Neural progenitor cell (in vitro differentiated cells): ENCODE measurements at regions not wholly inside any gene's neighbourhood (a gene's known extent, or its start where the extent isn't known, plus 50 kb on each side); places are given as distances from the start of the nearest gene placed in this dataset.
A peak's percentile ranks its signal among the peaks of the same experiment; 100 is the strongest.

Experiments used
- DNase-seq: peaks from one replicate; pipeline ENCODE4 v3.0.0-alpha.2; 2016; ENCODE audit warnings: low spot score
- H2AFZ ChIP-seq: fragments of 200-600 bp; sonication (generic); replicated peaks from 2 replicates; pipeline ENCODE4 v1.6.1; 2016; ENCODE audit warnings: antibody characterized with exemption
- H3F3A ChIP-seq: fragments of 200-600 bp; sonication (generic); 2 replicates; pipeline ENCODE4 v1.6.1; 2016; ENCODE audit warnings: antibody characterized with exemption, low read depth
- H3K27ac ChIP-seq: fragments of 200-600 bp; sonication (generic); 2 replicates; pipeline ENCODE4 v1.5.1; 2016; ENCODE audit warnings: mild to moderate bottlenecking
- H3K27me3 ChIP-seq: fragments of 200-600 bp; sonication (generic); 2 replicates; pipeline ENCODE4 v1.6.1; 2016; ENCODE audit warnings: mild to moderate bottlenecking, moderate library complexity
- H3K36me3 ChIP-seq: fragments of 200-600 bp; sonication (generic); 2 replicates; pipeline ENCODE4 v1.5.1; 2016
- H3K4me1 ChIP-seq: fragments of 200-600 bp; sonication (generic); 2 replicates; pipeline ENCODE4 v1.6.1; 2016; ENCODE audit warnings: mixed run types
- H3K4me2 ChIP-seq: fragments of 200-600 bp; sonication (generic); 2 replicates; pipeline ENCODE4 v1.6.1; 2016
- H3K4me3 ChIP-seq: fragments of 200-600 bp; sonication (generic); 2 replicates; pipeline ENCODE4 v1.5.1; 2016
- H3K79me2 ChIP-seq: fragments of 200-600 bp; sonication (generic); 2 replicates; pipeline ENCODE4 v1.6.1; 2016; ENCODE audit warnings: low read depth
- H3K9ac ChIP-seq: fragments of 200-600 bp; sonication (generic); 2 replicates; pipeline ENCODE4 v1.6.1; 2016
- H3K9me3 ChIP-seq: fragments of 200-600 bp; sonication (generic); 2 replicates; pipeline ENCODE4 v1.5.1; 2016; ENCODE audit warnings: low read depth
- H4K20me1 ChIP-seq: fragments of 200-600 bp; sonication (generic); 2 replicates; pipeline ENCODE4 v1.6.1; 2016; ENCODE audit warnings: low read depth
- H3K27ac Mint-ChIP-seq: 3 replicates; pipeline ENCODE4 v1.8.0; 2021; ENCODE audit warnings: mixed read lengths
- H3K27me3 Mint-ChIP-seq: 2 replicates; pipeline ENCODE4 v1.8.0; 2022; ENCODE audit warnings: low read depth, mild to moderate bottlenecking, inconsistent platforms, moderate library complexity, mixed read lengths; ENCODE audit not compliant: insufficient read depth
- H3K36me3 Mint-ChIP-seq: 3 replicates; pipeline ENCODE4 v1.8.0; 2021; ENCODE audit warnings: mixed read lengths
- H3K4me1 Mint-ChIP-seq: 3 replicates; pipeline ENCODE4 v1.8.0; 2021; ENCODE audit warnings: mixed read lengths
- H3K4me3 Mint-ChIP-seq: 3 replicates; pipeline ENCODE4 v1.8.0; 2021; ENCODE audit warnings: mild to moderate bottlenecking, moderate library complexity, mixed read lengths
- H3K9me3 Mint-ChIP-seq: 3 replicates; pipeline ENCODE4 v1.8.0; 2020; ENCODE audit warnings: mixed read lengths
- EZH2 ChIP-seq: fragments of 200-600 bp; sonication (generic); IDR thresholded peaks from 2 replicates; pipeline ENCODE4 v1.6.1; 2017; ENCODE audit warnings: antibody characterized with exemption, mild to moderate bottlenecking, moderate library complexity
- EZH2phosphoT487 ChIP-seq: fragments of 200-600 bp; sonication (generic); IDR thresholded peaks from 2 replicates; pipeline ENCODE4 v1.6.1; 2017; ENCODE audit warnings: antibody characterized with exemption
- TF ChIP-seq, protein P1 (sequence below): fragments of 200-600 bp; sonication (generic); IDR thresholded peaks from 2 replicates; pipeline ENCODE4 v1.5.1; 2017; ENCODE audit warnings: antibody characterized with exemption, mild to moderate bottlenecking

DNA sequence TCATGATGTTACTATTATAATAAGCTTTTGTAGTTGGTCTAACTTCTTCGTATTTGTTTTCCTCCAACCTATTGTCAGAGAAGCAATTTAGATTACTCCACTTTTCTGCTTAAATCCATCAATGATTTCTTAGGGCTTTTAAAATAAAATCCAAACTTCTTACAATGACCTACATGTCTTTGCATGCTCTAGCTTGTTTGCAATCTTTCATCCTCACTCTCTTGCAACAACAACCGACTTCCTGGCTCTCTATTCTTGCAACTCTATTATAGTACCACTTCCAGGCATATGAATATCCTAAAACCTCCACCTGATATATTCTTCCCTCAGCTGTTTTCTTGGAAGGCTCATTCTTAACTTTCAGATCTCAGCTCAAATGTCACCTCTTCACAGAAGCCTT lies 1288.7 kb downstream of the PLA2G4A start:
- TF ChIP-seq EZH2phosphoT487 (no peak), EZH2 (no peak)
- TF ChIP-seq, protein P1, sequence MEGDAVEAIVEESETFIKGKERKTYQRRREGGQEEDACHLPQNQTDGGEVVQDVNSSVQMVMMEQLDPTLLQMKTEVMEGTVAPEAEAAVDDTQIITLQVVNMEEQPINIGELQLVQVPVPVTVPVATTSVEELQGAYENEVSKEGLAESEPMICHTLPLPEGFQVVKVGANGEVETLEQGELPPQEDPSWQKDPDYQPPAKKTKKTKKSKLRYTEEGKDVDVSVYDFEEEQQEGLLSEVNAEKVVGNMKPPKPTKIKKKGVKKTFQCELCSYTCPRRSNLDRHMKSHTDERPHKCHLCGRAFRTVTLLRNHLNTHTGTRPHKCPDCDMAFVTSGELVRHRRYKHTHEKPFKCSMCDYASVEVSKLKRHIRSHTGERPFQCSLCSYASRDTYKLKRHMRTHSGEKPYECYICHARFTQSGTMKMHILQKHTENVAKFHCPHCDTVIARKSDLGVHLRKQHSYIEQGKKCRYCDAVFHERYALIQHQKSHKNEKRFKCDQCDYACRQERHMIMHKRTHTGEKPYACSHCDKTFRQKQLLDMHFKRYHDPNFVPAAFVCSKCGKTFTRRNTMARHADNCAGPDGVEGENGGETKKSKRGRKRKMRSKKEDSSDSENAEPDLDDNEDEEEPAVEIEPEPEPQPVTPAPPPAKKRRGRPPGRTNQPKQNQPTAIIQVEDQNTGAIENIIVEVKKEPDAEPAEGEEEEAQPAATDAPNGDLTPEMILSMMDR, result no peak
- H3K9me3 Mint-ChIP-seq, result no peaks in the 10 kb centered on the region
- no peak for DNase-seq
- Histone ChIP-seq H3K9me3 (no peaks in the 10 kb centered on the region), H3K9ac (no peak overlapping the region), H3K4me3 (no peak overlapping the region), H3K27ac (no peak overlapping the region), H3K27me3 (no peaks in the 10 kb centered on the region), H3K36me3 (no peaks in the 10 kb centered on the region), H3K4me2 (no peak overlapping the region), H3K4me1 (no peaks in the 10 kb centered on the region), H4K20me1 (no peaks in the 10 kb centered on the region), H3F3A (no peaks in the 10 kb centered on the region), H3K79me2 (no peaks in the 10 kb centered on the region), H2AFZ (peak overlapping the region; percentile 20)
- no peaks in the 10 kb centered on the region for H3K4me1 Mint-ChIP-seq
- no peaks in the 10 kb centered on the region for H3K27me3 Mint-ChIP-seq
- H3K4me3 Mint-ChIP-seq, result no peak overlapping the region
- H3K27ac Mint-ChIP-seq, result no peak overlapping the region
- H3K36me3 Mint-ChIP-seq, result no peaks in the 10 kb centered on the region

DNA sequence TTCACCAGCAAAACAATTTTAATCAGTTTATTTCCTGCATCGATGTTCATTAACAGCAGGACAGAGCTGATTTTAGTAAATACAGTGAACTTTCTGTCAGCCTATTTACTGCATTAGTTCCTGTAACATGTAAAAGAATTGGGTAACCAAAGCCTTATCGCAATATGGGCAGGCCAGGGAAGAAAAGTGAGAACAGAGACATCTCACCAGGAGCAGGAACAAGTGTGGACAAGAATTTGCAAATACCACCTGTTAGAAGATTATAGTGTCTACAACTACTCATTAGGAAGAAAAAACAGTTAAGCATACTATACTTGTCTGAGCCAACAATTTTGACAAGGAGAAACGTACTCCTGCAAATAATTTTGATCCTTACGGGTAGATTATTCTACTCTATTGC lies 1293.9 kb downstream of the PLA2G4A start:
- Histone ChIP-seq H3K4me2 (no peak overlapping the region), H3K27me3 (no peaks in the 10 kb centered on the region), H3K36me3 (no peaks in the 10 kb centered on the region), H3F3A (no peaks in the 10 kb centered on the region), H4K20me1 (no peaks in the 10 kb centered on the region), H3K79me2 (no peaks in the 10 kb centered on the region), H3K27ac (no peak overlapping the region), H3K4me1 (no peaks in the 10 kb centered on the region), H3K9me3 (no peaks in the 10 kb centered on the region), H3K9ac (no peak overlapping the region), H2AFZ (no peak overlapping the region), H3K4me3 (no peak overlapping the region)
- Mint-ChIP-seq H3K36me3 (no peaks in the 10 kb centered on the region), H3K4me3 (no peak overlapping the region), H3K27me3 (no peaks in the 10 kb centered on the region), H3K27ac (no peak overlapping the region), H3K4me1 (no peaks in the 10 kb centered on the region), H3K9me3 (no peaks in the 10 kb centered on the region)
- no peak for DNase-seq
- no peak for TF ChIP-seq EZH2phosphoT487
- no peak for TF ChIP-seq EZH2
- TF ChIP-seq, protein P1, result no peak

DNA sequence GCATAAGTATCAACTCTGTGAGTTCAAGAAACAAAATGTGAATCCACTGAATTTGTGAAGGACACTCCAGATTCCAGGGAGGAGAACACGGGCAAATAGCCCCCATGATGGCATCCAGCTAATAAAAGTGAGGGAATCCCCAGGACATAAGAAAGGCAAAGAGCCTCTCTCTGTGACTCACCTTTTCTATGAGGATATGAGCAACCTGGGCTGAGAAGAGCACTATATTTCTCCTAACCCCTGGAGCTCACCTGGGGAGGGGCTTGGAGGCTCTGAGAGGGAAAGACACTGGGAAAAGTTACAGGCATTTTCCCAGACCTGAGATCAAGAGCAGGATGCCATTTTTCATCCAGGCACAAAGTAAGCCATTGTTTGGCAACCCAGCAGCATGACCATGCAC lies 1298.8 kb downstream of the PLA2G4A start:
- H3K4me1 ChIP-seq, result no peaks in the 10 kb centered on the region
- Mint-ChIP-seq H3K36me3 (no peaks in the 10 kb centered on the region), H3K4me1 (no peaks in the 10 kb centered on the region), H3K4me3 (no peak overlapping the region), H3K9me3 (peaks cover 3% of the 10 kb centered on the region), H3K27me3 (no peaks in the 10 kb centered on the region), H3K27ac (no peak overlapping the region)
- no peaks in the 10 kb centered on the region for H3K36me3 ChIP-seq
- no peaks in the 10 kb centered on the region for H4K20me1 ChIP-seq
- no peak for TF ChIP-seq EZH2phosphoT487
- TF ChIP-seq, protein P1, result no peak
- no peak for TF ChIP-seq EZH2
- H3K79me2 ChIP-seq, result no peaks in the 10 kb centered on the region
- H3K9me3 ChIP-seq, result no peaks in the 10 kb centered on the region
- H3K27ac ChIP-seq, result no peak overlapping the region
- H3K4me3 ChIP-seq, result no peak overlapping the region
- H2AFZ ChIP-seq, result no peak overlapping the region
- no peaks in the 10 kb centered on the region for H3F3A ChIP-seq
- H3K4me2 ChIP-seq, result no peak overlapping the region
- no peak overlapping the region for H3K9ac ChIP-seq
- no peak for DNase-seq
- H3K27me3 ChIP-seq, result no peaks in the 10 kb centered on the region

DNA sequence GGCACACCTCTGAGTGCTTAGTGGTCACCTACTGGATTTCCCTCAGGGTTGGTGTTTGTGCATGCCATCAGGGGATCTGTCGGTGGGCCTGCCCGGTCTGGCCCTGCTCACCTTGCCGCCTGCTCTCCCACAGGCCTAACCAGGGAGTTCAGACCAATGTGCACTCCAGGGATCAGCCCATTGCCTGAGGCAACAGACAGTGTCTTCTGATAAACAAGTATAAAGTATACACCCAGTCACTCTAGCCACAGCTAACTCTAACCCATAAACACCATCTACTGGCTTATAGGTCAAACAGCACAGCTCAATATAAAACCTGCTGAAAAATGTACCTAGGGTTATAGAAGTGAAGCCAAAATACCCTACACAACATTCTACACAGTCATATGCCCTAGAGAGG lies 1300.0 kb downstream of the PLA2G4A start:
- H3K9ac ChIP-seq, result no peak overlapping the region

More for the DNA sequence above, 1300.0 kb downstream of the PLA2G4A start:
- H3F3A ChIP-seq, result no peaks in the 10 kb centered on the region
- H3K27ac ChIP-seq, result no peak overlapping the region
- H3K36me3 ChIP-seq, result no peaks in the 10 kb centered on the region
- H3K27me3 Mint-ChIP-seq, result no peaks in the 10 kb centered on the region
- no peak overlapping the region for H2AFZ ChIP-seq
- H3K36me3 Mint-ChIP-seq, result no peaks in the 10 kb centered on the region
- no peaks in the 10 kb centered on the region for H4K20me1 ChIP-seq
- H3K4me3 ChIP-seq, result no peak overlapping the region
- no peak overlapping the region for H3K4me3 Mint-ChIP-seq
- H3K4me1 ChIP-seq, result no peaks in the 10 kb centered on the region
- no peaks in the 10 kb centered on the region for H3K79me2 ChIP-seq
- no peaks in the 10 kb centered on the region for H3K9me3 ChIP-seq
- TF ChIP-seq EZH2 (no peak), EZH2phosphoT487 (no peak)
- TF ChIP-seq, protein P1, result no peak
- peaks cover 3% of the 10 kb centered on the region for H3K9me3 Mint-ChIP-seq
- H3K27ac Mint-ChIP-seq, result no peak overlapping the region
- no peak overlapping the region for H3K4me2 ChIP-seq
- no peak for DNase-seq
- H3K4me1 Mint-ChIP-seq, result no peaks in the 10 kb centered on the region
- no peaks in the 10 kb centered on the region for H3K27me3 ChIP-seq
